HepG2 (cell line): ENCODE measurements at regions not wholly inside any gene's neighbourhood (a gene's known extent, or its start where the extent isn't known, plus 50 kb on each side); places are given as distances from the start of the nearest gene placed in this dataset.
"Not testable (repeated sequence)": the region's sequence is repeated elsewhere in the genome, so short reads cannot be mapped to it uniquely, and the experiment has no call there.

Experiments
- ATAC-seq: fragments of 200-7000 bp; cut with Tn5 transposase; 3 replicates; pipeline ENCODE4 v1.9.1; 2020; ENCODE audit warnings: mild to moderate bottlenecking, moderate library complexity
- BruUV-seq: library from RNA; stranded (reverse); fragments of 400-500 nt; replicated peaks from 2 replicates; lab custom pipeline; 2021; lab: Mats Ljungman, UMichigan
- CTCF ChIA-PET: fragments of 300-600 bp; formaldehyde crosslinking; extraction: SDS; loops from one replicate; lab custom pipeline; 2021; ENCODE audit warnings: low total read pairs, inconsistent platforms, low intra/inter-chr PET ratio; lab: Yijun Ruan, JAX
- POLR2A ChIA-PET: fragments of 350-600 bp; sonication (Branson Sonifier 250); formaldehyde crosslinking; loops from one replicate; lab custom pipeline; 2020; ENCODE audit warnings: antibody characterized with exemption, inconsistent platforms; lab: Yijun Ruan, JAX
- DNase-seq: peaks from one replicate; pipeline ENCODE4 v3.0.0-alpha.2; 2015; ENCODE audit warnings: low spot score
- FAIRE-seq: peaks from 3 replicates; lab custom pipeline; 2011; peaks lifted over from hg19 to GRCh38; lab: Jason Lieb, UNC
- H2AFZ ChIP-seq: one replicate; pipeline ENCODE4 v1.6.1; 2011; ENCODE audit warnings: low read length, inconsistent platforms
- H3K27ac ChIP-seq: fragments of 300-600 bp; 3 replicates; pipeline ENCODE4 v1.8.0; 2011; ENCODE audit warnings: mixed run types, mild to moderate bottlenecking, mixed read lengths, low read length, inconsistent platforms; ENCODE audit not compliant: insufficient read depth; ENCODE audit errors: extremely low read length
- H3K27me3 ChIP-seq, 2 experiments: fragments of 200-600 bp in 1 of 2; 2 replicates in 1 of 2; 3 replicates in 1 of 2; pipeline versions ENCODE4 v1.6.0 to v1.8.0; 2011; ENCODE audit warnings: low read length in 2 of 2, mild to moderate bottlenecking in 2 of 2, moderate library complexity in 2 of 2, inconsistent platforms in 1 of 2; ENCODE audit not compliant: insufficient read depth in 2 of 2, control insufficient read depth in 1 of 2
- H3K36me3 ChIP-seq, 2 experiments: fragments of 200-600 bp in 1 of 2; replicated peaks in 1 of 2; 2 replicates in 1 of 2; 3 replicates in 1 of 2; pipeline versions ENCODE4 v1.5.1 to v1.8.0; 2011; ENCODE audit warnings: low read length in 2 of 2, inconsistent platforms in 1 of 2; ENCODE audit not compliant: insufficient read depth in 2 of 2, control insufficient read depth in 1 of 2
- H3K4me1 ChIP-seq: 2 replicates; pipeline ENCODE4 v1.5.1; 2012; ENCODE audit warnings: low read length, inconsistent platforms; ENCODE audit not compliant: insufficient read depth
- H3K4me2 ChIP-seq: 2 replicates; pipeline ENCODE4 v1.6.0; 2011; ENCODE audit warnings: low read depth, low read length, inconsistent platforms
- H3K4me3 ChIP-seq, 3 experiments: fragments of 200-600 bp in 1 of 3; sonication (generic), shearing (Covaris generic) in 1 of 3; replicated peaks in 1 of 3; 2 replicates each; pipeline ENCODE4 v1.5.1; 2011 to 2016; ENCODE audit warnings: low read length in 3 of 3, inconsistent platforms in 2 of 3, low read depth in 2 of 3, mild to moderate bottlenecking in 2 of 3, control low read depth in 1 of 3, mixed read lengths in 1 of 3; ENCODE audit not compliant: insufficient read depth in 1 of 3
- H3K79me2 ChIP-seq: one replicate; pipeline ENCODE4 v1.6.1; 2011; ENCODE audit warnings: low read length, inconsistent platforms; ENCODE audit not compliant: insufficient read depth
- H3K9ac ChIP-seq: 2 replicates; pipeline ENCODE4 v1.6.0; 2011; ENCODE audit warnings: mild to moderate bottlenecking, low read depth, low read length, inconsistent platforms; ENCODE audit not compliant: insufficient read depth
- H3K9me3 ChIP-seq: 2 replicates; pipeline ENCODE4 v1.5.1; 2012; ENCODE audit warnings: mild to moderate bottlenecking, low read length
- H4K20me1 ChIP-seq: 2 replicates; pipeline ENCODE4 v1.6.0; 2011; ENCODE audit warnings: inconsistent platforms, mild to moderate bottlenecking, low read length, moderate library complexity; ENCODE audit not compliant: insufficient read depth
- FOXA3 ChIP-seq: IDR thresholded peaks from 2 replicates; pipeline ENCODE4 v1.6.1; 2016; ENCODE audit warnings: missing genetic modification reagents, missing compliant biosample characterization
- SALL1 ChIP-seq: sonication (generic); formaldehyde crosslinking; IDR thresholded peaks from 2 replicates; pipeline ENCODE4 v1.8.0; 2022; ENCODE audit warnings: mild to moderate bottlenecking, missing genetic modification reagents
- SKI ChIP-seq: fragments of 450-650 bp; IDR thresholded peaks from one replicate; pipeline ENCODE4 v1.6.1; 2018; ENCODE audit warnings: mild to moderate bottlenecking; ENCODE audit not compliant: partially characterized antibody
- SOX6 ChIP-seq, 2 experiments: fragments of 450-650 bp in 1 of 2; sonication (generic) in 1 of 2; formaldehyde crosslinking in 1 of 2; IDR thresholded peaks; 2 replicates each; pipeline versions ENCODE4 v1.4.0 to v1.6.1; 2017 to 2020; ENCODE audit warnings: antibody characterized with exemption in 1 of 2, mild to moderate bottlenecking in 1 of 2, missing genetic modification reagents in 1 of 2
- SP5 ChIP-seq: IDR thresholded peaks from 2 replicates; pipeline ENCODE4 v1.6.1; 2016; ENCODE audit warnings: low read depth, borderline replicate concordance
- TBX2 ChIP-seq: sonication (generic); formaldehyde crosslinking; IDR thresholded peaks from 2 replicates; pipeline ENCODE4 v1.5.0; 2020; ENCODE audit warnings: missing genetic modification reagents, mild to moderate bottlenecking, borderline replicate concordance
- YY1 ChIP-seq: IDR thresholded peaks from 2 replicates; pipeline ENCODE4 v1.6.1; 2011; ENCODE audit warnings: low read length, low read depth, moderate library complexity, mild to moderate bottlenecking; ENCODE audit not compliant: insufficient read depth, insufficient replicate concordance
- ZNF253 ChIP-seq: sonication (generic); formaldehyde crosslinking; IDR thresholded peaks from 2 replicates; pipeline ENCODE4 v1.8.0; 2022; ENCODE audit warnings: mild to moderate bottlenecking, missing genetic modification reagents, borderline replicate concordance
- ZNF772 ChIP-seq: sonication (generic); formaldehyde crosslinking; IDR thresholded peaks from 2 replicates; pipeline ENCODE4 v1.5.0; 2020; ENCODE audit warnings: mild to moderate bottlenecking, missing genetic modification reagents
- WGBS: methylation state at CpG from one replicate; pipeline ENCODE4 v1.1.6; 2017; ENCODE audit warnings: low lambda C conversion rate; 5-methylcytosine and 5-hydroxymethylcytosine counted together
- in situ Hi-C: cut with HindIII; loops from 2 replicates; pipeline ENCODE4 v1.10.0; 2017; ENCODE audit warnings: low pct_unique_long_range_greater_than_20kb; ENCODE audit not compliant: extremely low pct_ligation_motif_present
- intact Hi-C: fragments of 100-400 bp; cut with micrococcal nuclease; formaldehyde crosslinking; loops from one replicate; pipeline ENCODE4 v1.10.0; 2022; ENCODE audit not compliant: unreplicated experiment
- TF ChIP-seq, protein P1 (sequence below): sonication (generic); formaldehyde crosslinking; IDR thresholded peaks from 2 replicates; pipeline ENCODE4 v1.5.1; 2020; ENCODE audit warnings: mild to moderate bottlenecking, missing genetic modification reagents, moderate library complexity
- TF ChIP-seq, protein P2 (sequence below): sonication (generic); formaldehyde crosslinking; IDR thresholded peaks from 2 replicates; pipeline ENCODE4 v1.4.0; 2020; ENCODE audit warnings: missing genetic modification reagents, borderline replicate concordance

DNA sequence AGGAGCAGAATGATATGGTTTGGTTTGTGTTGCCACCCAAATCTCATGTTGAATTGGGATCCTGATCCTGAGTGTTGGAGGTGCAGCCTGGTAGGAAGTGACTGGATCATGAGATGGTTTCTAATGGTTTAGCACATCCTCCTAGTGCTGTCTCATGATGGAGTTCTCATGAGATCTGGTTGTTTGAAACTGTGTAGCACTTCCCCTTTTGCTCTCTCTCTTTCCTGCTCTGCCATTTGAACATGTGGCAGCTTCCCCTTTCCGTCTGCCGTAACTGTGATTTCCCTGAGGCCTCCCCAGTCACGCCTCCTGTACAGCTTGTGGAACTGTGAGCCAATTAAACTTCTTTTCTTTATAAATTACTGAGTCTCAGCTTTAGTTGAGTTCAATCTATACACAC lies 756.8 kb upstream of the CDH6 start:
- no peak for FAIRE-seq
- WGBS, result 21% methylated on average over 3 of the region's 3 CpGs
- BruUV-seq, result no TSS peak

DNA sequence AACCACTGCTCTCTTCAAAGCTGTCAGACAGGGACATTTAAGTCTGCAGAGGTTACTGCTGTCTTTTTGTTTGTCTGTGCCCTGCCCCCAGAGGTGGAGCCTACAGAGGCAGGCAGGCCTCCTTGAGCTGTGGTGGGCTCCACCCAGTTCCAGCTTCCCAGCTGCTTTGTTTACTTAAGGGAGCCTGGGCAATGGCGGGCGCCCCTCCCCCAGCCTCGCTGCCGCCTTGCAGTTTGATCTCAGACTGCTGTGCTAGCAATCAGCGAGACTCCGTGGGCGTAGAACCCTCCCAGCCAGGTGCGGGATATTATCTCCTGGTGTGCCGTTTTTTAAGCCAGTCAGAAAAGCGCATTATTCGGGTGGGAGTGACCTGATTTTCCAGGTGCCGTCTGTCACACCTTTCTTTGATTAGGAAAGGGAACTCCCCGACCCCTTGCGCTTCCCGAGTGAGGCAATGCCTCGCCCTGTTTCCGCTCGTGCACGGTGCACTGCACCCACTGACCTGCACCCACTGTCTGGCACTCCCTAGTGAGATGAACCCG lies 764.5 kb upstream of the CDH6 start:
- H3K27me3 ChIP-seq; H3K4me1 ChIP-seq; H3K9ac ChIP-seq; H4K20me1 ChIP-seq; BruUV-seq; intact Hi-C loops; CTCF ChIA-PET; ATAC-seq; H2AFZ ChIP-seq; H3K36me3 ChIP-seq; H3K79me2 ChIP-seq; H3K9me3 ChIP-seq; in situ Hi-C loops; FAIRE-seq; H3K27ac ChIP-seq; POLR2A ChIA-PET; TF ChIP-seq SOX6 (IDR thresholded peaks at IDR 0.05): not testable (repeated sequence)
- Histone ChIP-seq H3K4me3 (peak overlapping the region in 2 of 3 experiments; percentile 34 to 36; a peak in 3 of 6 replicates), H3K4me2 (peak overlapping the region; percentile 59)
- peak; percentile 1 for DNase-seq
- 26% methylated on average over 10 of the region's 20 CpGs for WGBS
- peak; percentile 74 for TF ChIP-seq FOXA3 (CRISPR knock-in tag)
- peak; percentile 52 for TF ChIP-seq YY1
- peak; percentile 33; the same call in 1 of the 2 replicates for TF ChIP-seq TBX2 (CRISPR knock-in tag)
- 0 out of 2 replicates have a peak, but pooled peaks have one; percentile 36 for TF ChIP-seq ZNF772 (CRISPR knock-in tag)
- TF ChIP-seq SP5 (CRISPR knock-in tag), result 0 out of 2 replicates have a peak, but pooled peaks have one; percentile 26
- peak; percentile 16 for TF ChIP-seq SKI
- TF ChIP-seq, protein P1, sequence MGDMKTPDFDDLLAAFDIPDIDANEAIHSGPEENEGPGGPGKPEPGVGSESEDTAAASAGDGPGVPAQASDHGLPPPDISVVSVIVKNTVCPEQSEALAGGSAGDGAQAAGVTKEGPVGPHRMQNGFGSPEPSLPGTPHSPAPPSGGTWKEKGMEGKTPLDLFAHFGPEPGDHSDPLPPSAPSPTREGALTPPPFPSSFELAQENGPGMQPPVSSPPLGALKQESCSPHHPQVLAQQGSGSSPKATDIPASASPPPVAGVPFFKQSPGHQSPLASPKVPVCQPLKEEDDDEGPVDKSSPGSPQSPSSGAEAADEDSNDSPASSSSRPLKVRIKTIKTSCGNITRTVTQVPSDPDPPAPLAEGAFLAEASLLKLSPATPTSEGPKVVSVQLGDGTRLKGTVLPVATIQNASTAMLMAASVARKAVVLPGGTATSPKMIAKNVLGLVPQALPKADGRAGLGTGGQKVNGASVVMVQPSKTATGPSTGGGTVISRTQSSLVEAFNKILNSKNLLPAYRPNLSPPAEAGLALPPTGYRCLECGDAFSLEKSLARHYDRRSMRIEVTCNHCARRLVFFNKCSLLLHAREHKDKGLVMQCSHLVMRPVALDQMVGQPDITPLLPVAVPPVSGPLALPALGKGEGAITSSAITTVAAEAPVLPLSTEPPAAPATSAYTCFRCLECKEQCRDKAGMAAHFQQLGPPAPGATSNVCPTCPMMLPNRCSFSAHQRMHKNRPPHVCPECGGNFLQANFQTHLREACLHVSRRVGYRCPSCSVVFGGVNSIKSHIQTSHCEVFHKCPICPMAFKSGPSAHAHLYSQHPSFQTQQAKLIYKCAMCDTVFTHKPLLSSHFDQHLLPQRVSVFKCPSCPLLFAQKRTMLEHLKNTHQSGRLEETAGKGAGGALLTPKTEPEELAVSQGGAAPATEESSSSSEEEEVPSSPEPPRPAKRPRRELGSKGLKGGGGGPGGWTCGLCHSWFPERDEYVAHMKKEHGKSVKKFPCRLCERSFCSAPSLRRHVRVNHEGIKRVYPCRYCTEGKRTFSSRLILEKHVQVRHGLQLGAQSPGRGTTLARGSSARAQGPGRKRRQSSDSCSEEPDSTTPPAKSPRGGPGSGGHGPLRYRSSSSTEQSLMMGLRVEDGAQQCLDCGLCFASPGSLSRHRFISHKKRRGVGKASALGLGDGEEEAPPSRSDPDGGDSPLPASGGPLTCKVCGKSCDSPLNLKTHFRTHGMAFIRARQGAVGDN (CRISPR knock-in tag), result peak; percentile 35
- 0 out of 2 replicates have a peak, but pooled peaks have one; percentile 18 for TF ChIP-seq SOX6 (CRISPR knock-in tag; IDR thresholded peaks at IDR 0.05)
- TF ChIP-seq, protein P2, sequence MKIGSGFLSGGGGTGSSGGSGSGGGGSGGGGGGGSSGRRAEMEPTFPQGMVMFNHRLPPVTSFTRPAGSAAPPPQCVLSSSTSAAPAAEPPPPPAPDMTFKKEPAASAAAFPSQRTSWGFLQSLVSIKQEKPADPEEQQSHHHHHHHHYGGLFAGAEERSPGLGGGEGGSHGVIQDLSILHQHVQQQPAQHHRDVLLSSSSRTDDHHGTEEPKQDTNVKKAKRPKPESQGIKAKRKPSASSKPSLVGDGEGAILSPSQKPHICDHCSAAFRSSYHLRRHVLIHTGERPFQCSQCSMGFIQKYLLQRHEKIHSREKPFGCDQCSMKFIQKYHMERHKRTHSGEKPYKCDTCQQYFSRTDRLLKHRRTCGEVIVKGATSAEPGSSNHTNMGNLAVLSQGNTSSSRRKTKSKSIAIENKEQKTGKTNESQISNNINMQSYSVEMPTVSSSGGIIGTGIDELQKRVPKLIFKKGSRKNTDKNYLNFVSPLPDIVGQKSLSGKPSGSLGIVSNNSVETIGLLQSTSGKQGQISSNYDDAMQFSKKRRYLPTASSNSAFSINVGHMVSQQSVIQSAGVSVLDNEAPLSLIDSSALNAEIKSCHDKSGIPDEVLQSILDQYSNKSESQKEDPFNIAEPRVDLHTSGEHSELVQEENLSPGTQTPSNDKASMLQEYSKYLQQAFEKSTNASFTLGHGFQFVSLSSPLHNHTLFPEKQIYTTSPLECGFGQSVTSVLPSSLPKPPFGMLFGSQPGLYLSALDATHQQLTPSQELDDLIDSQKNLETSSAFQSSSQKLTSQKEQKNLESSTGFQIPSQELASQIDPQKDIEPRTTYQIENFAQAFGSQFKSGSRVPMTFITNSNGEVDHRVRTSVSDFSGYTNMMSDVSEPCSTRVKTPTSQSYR, result peak; percentile 91
- TF ChIP-seq SALL1 (CRISPR knock-in tag), result peak; percentile 32

More for the DNA sequence above, 756.8 kb upstream of the CDH6 start:
- no peaks in the 10 kb centered on the region for H3K36me3 ChIP-seq
- TF ChIP-seq ZNF253 (CRISPR knock-in tag), result no peak
- no peak overlapping the region for H2AFZ ChIP-seq
- H3K9ac ChIP-seq, result no peak overlapping the region
- H3K79me2 ChIP-seq, result no peaks in the 10 kb centered on the region
- CTCF ChIA-PET, result no interaction called here
- DNase-seq (no peak), ATAC-seq (no peak)
- H3K27me3 ChIP-seq, result no peaks in the 10 kb centered on the region
- peaks cover 13% of the 10 kb centered on the region; the same call in 1 of the 2 replicates for H3K9me3 ChIP-seq
- no peak overlapping the region for H3K4me3 ChIP-seq
- H3K4me1 ChIP-seq, result no peaks in the 10 kb centered on the region
- no peak overlapping the region for H3K4me2 ChIP-seq
- no peak overlapping the region for H3K27ac ChIP-seq
- no peaks in the 10 kb centered on the region for H4K20me1 ChIP-seq
- POLR2A ChIA-PET, result no interaction called here
- intact Hi-C loops (no loop called here), in situ Hi-C loops (no loop called here)
